NCI-H748 (cell line): ENCODE measurements at regions not wholly inside any gene's neighbourhood (a gene's known extent, or its start where the extent isn't known, plus 50 kb on each side); places are given as distances from the start of the nearest gene placed in this dataset.

Source experiments
- DNase-seq: peaks from one replicate; lab custom pipeline; 2025; ENCODE audit not compliant: unreplicated experiment; lab: John Stamatoyannopoulos, UW

DNA sequence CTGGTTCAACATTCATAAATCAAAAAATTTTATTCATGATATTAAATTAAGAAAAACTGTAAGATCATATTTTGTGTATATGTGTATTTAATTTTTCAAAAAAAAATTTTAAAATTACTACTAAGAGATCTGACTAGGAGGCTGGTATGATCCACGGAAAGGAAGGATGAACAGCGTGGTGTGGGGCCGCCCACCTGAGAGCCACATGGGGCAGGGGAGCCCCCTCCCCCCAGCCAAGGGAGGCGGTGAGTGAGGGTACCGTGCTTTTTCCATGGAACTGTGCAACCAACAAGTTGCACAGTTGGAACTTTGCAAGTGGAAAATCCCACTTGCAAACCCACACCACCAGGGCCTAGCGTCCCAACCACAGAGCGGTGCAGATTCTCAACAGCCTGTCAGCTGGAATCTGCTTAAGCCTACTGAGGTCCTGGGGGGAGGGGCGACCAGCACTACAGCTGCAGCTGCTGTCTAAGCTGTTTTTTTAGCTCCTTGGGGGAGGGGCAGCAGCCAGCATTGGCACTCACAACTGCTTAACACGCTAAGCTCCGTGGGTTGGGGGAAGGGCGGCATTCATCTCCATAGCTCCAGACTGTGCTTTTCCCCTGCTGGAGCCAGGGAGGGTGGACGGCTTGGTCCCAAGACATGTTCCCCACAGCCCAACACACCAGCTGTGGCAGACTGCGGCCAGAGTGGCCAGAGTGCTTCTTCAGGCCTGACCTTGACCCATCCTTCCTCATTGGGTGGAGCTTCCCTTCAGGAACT lies 94.2 kb upstream of the IGFBP3 start:
- peak; percentile 23 for DNase-seq

DNA sequence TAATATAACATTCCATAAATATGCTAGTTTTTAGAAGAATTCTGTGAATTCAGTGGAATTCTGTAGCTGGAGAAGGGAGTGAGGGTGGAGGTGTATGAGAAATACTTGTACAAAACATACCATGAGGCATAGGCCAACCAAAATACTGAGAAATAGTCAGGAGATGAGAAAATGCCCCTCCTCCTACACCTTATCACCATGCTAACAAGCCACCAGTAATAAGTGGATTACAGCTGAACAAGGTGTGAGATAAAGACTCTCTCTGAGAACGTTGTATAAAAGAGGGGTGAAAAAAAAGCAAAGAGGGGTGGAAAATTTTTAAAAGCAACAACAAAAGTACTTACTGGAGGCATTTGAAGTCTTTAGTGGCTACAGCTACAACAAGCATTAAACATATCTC lies 90.4 kb upstream of the IGFBP3 start:
- DNase-seq: no peak

DNA sequence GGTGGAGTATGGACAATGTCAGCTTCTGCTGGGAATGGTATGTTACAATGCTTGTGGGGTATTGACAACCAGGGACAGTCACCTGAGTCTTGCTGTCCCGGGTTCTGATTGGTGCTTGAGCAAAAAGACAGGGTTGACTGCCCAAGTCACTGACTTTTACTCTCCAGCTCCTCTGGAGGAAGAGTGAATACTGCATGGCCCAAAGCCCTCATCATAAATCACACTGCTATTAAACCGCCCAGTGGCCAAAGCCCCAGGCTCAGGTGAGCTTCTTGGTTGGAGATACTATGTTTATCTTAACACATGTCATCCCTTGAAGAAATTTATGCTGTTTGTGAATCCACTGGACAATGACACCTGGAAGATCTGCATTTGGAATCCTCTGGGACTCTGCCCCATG lies 90.0 kb upstream of the IGFBP3 start:
- no peak for DNase-seq

DNA sequence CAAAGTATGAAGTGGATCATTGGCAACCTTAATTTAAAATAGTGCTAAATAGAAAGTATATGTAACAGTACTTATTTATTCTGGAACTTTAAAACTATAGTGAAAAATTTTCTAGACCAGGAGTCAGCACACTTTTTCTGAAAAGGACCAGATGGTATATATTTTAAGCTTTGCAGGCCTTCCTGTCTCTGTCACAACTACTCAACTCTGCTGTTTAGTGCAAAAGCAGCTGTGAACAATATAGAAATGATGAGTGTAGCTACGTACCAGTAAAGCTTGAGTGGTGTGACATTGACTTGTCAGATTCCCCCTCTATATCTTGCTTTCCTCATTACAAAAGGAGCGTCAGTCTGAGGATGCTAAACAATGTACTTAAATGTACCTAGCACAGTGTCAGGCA lies 88.1 kb upstream of the IGFBP3 start:
- no peak for DNase-seq

DNA sequence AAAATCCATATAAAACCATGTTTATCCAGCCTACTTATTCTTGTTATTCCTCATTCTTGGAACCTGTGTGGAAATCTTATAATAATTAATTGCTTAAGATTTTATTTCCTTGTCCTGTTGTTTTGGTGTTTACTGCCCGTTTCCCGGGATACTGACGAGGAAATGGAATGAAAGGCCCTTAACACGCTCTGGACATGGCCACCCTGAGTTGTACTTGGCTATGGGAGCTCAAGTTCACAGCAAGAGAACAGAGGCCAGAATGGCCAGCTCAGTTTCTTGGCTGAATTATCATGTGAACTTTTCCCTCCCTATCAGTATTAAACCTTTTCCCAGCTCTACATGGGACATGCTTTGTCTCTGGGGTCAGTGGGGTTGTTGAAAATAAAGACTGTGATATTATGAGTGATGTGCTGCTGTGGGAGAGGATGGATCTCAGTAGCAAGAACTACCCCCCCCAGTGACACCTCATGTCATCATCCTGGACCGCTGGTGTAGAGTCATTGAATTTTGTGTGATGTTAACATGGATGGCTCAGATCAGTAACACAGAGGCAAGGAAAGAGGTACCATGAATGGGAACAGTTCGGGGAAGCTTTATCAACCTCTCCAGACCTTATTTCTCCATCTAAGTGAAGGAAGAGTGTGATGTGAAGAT lies 87.0 kb upstream of the IGFBP3 start:
- no peak for DNase-seq

DNA sequence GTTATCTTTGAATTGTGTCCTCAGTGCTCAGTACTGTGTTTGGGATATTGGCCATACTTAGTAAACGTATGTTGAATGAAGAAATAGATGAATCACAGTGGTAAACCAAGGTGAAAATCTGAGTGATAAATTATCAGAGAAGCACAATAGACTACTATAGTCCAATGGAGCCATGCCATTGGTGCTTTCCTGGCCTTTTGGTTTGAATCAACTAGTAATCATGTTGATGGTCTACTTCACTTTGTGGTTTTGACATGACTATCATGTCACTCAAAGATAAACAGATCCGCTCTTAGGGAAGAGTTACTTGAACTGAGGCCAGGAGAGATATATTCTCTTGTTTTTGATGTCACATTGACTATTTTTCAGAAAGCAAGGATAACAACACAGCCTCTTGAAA lies 86.1 kb upstream of the IGFBP3 start:
- no peak for DNase-seq

DNA sequence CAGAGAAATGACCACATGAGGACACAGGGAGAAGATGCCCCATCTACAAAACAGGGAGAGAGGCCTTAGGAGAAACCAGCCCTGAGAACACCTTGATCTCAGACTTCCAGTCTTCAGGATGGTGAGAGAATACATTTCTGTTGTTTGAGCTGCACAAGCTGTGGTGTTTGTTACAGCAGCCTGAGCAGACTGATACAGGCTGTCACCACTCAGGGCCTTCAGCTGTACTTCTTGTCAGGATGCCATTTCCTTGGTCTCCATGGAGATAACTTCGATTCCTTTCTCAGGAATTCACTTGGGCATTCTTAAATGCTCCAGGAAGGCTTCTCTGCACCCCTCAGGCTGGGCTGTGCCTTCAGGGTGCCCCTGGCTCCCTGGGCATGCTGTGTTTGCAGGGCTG lies 85.7 kb upstream of the IGFBP3 start:
- DNase-seq: no peak

DNA sequence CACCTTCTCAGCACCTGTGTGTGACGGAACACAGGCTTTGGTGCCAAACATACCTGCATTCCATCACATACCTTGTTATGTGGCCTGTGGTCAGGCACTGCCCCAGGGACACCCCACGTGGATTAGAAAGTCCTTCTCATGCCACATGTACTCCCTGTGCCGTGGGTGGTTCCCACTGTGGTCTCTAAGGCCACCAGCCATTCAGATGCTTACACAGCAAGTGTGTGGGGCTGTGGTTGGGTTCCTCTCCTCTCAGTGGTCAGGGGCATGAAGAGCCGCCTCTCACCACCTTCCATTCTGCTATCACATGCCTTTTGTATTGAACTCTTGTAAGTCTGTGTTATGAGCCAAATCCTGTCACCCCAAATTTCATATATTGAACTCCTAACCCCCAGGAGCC lies 85.1 kb upstream of the IGFBP3 start:
- DNase-seq: no peak

DNA sequence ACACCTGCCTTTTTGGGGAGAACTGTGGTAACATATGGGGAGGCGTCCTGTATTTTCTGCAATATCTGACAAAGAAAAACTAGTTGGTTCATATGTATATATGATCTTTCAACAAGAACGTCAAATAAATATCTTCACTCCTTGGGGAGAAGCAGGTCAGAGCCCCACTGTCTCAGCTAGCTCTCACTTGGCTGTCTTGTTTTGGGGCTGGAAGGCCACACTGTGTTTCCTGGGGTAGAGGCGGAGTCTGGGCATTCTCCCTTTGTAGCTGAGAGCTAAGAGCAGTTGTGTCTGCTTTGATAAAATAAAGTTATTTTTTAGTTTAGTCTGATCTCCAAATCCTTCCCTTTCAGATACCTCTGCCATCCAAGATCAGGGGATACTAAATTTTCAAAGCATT lies 83.9 kb upstream of the IGFBP3 start:
- no peak for DNase-seq

DNA sequence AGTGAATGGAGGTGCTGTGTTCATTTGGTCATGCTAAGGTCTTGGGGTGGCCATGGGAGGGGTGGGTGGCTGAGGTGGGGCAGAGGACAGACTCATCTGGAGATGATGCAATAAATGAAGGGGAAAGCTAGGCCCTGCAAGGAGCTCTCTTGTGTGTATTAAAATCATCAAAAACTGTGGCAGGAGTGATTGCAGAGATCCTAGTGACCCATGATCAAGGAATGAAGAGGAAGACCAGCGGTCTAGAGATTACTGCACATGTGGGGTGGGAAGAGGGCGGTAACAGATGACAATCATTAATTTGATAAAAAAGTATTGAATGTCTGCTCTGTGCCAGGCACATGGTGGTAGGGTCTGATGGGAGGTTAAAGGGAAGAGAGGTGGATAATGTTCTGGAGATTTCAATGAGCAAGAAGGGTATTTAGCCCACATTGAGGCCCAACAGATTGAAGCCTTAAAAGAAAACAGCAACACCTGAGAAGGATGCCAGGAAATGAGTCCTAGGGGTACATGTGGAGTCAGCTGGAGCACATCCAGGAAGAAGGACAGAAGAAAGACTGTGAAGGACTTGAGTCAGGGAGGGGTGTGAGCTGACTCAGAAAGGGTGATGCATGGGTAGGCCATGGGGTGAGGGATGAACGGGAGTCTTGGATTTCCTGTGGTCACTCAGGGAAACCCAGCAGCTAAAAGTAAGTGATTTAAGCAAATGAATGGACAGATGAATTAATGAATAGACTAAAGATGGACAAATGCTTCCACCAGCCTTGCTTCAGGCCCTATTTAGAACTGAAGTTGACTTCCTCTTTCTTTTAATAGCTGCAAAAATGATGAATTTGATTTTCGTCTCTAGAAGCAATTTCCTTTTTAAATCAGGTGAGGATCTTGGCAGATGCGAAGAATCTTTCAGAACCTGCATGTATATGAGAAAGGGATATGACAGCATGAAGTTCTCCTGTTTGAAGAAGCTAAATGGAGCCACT lies 83.1 kb upstream of the IGFBP3 start:
- DNase-seq: no peak

DNA sequence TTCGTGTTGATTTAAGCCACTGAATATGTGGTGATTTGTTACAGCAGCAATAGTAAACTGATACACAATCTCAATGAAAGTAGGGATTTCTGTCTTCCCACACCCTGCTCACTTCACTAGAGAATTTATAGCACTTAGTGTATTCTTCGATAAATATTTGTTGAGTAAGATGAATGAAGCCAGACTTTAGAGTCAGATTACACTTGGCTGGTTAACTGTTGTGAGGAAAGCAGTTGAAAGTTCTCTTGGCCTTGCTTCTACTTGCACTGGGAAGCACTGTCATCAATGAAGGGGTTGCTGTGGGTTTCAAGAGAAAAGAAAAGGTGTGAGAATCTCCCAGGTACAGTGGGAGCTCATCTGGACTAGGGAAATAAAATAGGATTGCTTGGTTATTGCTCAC lies 82.1 kb upstream of the IGFBP3 start:
- no peak for DNase-seq

DNA sequence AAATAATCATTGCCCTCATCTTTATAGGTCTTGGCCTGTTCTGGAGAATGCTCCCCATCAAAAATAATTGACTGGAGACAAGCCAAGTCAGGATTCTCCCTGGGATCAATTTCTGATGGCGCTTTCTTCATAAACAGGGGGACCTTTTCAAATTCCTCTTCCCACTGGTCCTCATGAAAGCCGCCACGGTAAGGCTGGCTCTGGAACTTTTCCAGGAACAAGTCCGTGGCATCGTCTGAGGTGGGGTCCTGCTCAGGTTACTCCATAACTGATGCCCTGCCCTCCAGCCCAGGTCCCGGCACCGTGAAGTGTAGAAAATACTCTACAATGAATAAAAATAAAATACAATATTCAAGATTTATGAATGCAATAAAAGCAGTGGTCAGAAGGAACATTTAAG lies 79.4 kb upstream of the IGFBP3 start:
- DNase-seq: no peak

DNA sequence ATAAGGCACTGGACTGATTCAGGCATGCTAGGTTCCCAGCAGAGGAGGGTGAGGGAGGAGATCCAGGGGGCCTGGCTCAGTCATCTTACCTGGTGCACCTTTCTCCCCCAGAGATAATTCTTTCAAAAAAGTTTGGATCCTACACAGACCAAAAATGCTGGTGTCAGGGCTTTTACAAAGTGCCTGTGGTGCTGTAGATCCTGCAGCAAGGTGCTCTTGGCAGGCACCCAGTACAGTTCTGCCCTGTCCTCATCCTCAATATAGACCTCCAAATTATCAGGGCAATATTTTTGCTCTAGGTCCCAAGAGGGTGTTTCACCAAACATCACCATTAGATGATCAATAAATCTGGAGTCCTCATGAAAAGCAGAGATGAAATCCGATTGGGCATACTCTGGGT lies 78.5 kb upstream of the IGFBP3 start:
- DNase-seq: no peak

DNA sequence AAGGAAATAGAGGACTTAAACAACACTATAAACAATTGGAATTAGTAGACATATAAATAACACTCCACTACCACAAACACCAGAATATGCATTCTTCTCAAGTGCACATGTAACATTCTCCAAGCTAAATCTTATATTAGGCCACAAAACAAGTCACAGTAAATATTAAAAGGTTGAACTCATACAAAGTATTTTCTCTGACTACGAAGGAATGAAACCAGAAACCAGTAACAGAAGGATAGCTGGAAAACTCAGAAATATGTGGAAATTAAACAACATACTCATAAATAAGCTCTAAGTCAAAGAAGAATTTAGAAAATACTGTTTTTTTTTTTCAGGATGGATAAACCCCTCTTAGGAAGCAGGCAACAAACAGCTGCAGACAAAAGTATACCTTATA lies 77.4 kb upstream of the IGFBP3 start:
- DNase-seq: no peak

DNA sequence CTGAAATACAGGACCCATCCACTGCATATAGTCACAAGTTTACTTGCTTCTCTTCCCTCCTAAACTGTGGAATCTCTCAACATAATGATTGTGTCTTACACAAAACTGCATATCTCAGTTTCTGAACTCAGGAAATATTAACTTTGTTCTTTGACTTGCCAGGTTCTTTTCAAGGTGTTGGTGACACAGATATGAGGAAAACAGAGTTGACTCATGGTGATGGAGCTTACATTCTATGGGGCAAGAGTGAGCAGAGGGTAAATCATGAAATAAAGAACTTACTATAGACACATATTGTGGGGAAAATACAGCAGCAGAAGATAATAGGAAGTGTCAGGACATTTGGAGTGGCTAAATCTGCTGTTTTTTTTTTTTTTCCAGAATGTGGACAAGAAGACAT lies 72.5 kb upstream of the IGFBP3 start:
- no peak for DNase-seq

DNA sequence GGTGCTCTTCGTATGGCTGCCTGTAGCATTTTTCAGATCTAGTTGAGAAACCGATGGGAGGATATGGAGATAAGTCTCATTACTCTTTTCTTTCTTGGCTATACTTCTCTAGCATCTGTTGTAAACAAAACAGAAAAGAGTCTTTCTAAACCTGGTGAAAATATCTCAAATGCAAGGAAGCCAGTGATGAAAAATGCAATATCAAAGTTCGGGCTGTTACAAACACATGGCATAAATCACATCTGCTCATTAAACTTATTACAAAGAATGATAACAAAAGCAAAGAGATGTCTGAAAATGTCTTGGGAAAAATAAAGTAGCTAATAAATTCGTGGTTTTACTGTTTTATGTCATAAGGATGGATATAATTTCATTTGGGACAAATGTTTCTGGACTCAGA lies 71.8 kb upstream of the IGFBP3 start:
- no peak for DNase-seq

DNA sequence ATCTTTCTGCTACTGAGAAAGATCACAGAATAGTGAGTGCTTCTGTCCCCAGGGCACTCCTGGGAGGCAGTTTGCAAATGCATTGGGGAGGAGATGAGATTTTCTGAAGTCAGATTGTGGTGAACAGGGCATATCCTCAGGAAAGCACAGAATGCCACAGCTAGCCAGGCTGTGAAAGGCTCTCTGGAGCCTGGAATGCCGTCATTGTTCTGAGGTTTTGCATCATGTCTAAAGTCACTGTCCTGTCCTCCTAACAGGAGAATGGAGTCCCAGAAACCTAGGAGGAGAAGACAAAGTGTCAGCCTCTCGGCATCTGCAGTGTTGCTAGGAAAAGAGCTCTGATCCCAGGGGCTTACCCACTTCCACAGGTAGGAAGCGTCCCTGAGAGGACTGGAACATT lies 69.2 kb upstream of the IGFBP3 start:
- DNase-seq: no peak

DNA sequence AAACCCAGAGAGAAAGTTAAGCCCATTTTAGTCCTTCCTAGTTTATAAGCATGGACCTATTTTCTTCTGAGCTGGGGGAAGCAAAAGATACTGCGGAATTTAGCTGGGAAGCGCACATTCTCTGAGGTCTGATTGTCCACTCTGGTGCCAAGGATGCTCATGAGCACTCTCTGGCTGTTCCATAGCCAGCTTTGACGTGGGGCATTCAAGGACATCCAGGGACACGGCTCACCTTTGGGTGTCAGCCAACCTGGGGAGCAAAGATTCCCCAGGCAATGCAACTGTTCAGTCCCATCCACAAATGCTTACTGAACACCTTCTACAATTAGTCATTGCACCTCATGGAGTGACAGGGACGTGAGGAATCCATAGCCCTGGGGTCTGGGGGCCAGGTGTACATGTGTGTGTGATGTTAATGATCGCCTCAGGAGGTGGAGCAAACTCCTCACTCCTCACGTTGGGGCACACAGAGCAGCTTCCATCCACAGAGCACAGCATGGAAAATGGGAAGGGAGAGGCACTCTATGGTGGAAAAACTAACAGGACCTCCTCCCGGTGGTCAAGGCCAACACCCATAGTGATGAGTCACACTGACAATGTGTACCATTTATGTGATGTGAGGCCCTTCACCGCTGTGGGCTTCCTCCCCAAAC lies 67.5 kb upstream of the IGFBP3 start:
- no peak for DNase-seq

DNA sequence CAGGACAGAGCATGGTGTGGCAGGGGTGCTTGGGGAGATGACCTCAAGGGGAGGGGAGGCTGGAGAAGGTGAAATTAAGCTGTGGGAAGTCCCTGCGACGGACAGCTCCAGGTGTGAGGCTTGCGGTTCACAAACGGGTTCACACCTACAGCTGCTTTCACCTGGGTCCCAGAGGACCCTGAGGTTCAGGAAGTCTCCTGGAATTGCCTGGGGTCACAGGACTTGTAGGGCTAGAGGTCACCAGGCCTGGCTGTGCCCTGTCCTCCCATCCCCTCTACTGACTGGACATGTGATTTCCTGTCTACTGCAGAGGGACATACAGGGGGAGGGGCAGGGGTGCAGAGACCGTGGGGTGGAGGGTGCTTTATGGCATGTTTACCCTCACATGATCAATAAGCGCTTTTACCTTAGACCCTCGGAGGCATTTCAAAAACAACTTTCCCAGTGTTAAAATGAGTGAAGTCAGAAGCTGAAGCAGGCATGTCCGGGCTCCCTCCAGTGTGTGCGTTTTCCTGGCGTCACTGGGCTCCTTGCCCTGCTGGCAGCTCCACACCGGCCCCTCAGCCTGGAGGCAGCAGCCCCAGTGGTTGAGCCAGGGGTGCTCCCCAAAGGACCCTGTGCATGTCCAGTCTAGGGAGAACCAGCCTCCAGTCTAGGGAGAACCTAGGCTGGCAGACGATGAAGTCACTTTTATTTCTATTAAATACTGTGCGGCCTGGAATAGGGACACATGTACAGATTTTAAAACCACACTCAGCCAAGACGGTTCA lies 66.6 kb upstream of the IGFBP3 start:
- no peak for DNase-seq
